ENCODE measurements at regions not wholly inside any gene's neighbourhood (a gene's known extent, or its start where the extent isn't known, plus 50 kb on each side); places are given as distances from the start of the nearest gene placed in this dataset.

GRCh38 chr2:180494286-180494685 is 486.1 kb upstream of the UBE2E3 start:
- TF ChIP-seq CTCF (IDR thresholded peaks at IDR 0.05), result no peak
- no peak for TF ChIP-seq POLR2A (IDR thresholded peaks at IDR 0.05)

All from right lobe of liver (tissue), 4 donors.